K562 (cell line): ENCODE measurements at regions not wholly inside any gene's neighbourhood (a gene's known extent, or its start where the extent isn't known, plus 50 kb on each side); places are given as distances from the start of the nearest gene placed in this dataset.
A peak's percentile ranks its signal among the peaks of the same experiment; 100 is the strongest.

Experiments used
- ATAC-seq: fragments of 200-7000 bp; cut with Tn5 transposase; 3 replicates; pipeline ENCODE4 v1.9.1; 2020; ENCODE audit warnings: moderate library complexity
- BruUV-seq: library from RNA; stranded (reverse); fragments of 400-500 nt; replicated peaks from 2 replicates; lab custom pipeline; 2021; lab: Mats Ljungman, UMichigan
- CTCF ChIA-PET: fragments of 300-600 bp; formaldehyde crosslinking; extraction: SDS; loops from one replicate; lab custom pipeline; 2021; ENCODE audit warnings: low intra/inter-chr PET ratio; lab: Yijun Ruan, JAX
- POLR2A ChIA-PET: fragments of 300-600, 350-650 bp; sonication (Branson Sonifier 250); formaldehyde crosslinking; extraction: SDS; loops from one replicate; lab custom pipeline; 2021; ENCODE audit warnings: antibody characterized with exemption, inconsistent platforms; lab: Yijun Ruan, JAX
- DNase-seq, 4 experiments: peaks; one replicate each; pipeline versions ENCODE4 v3.0.0 to v3.0.0-alpha.2; 2011 to 2018; ENCODE audit warnings: low spot score in 3 of 4, mixed read lengths in 3 of 4; ENCODE audit errors: extremely low read depth in 1 of 4
- FAIRE-seq: peaks from 2 replicates; lab custom pipeline; 2011; peaks lifted over from hg19 to GRCh38; lab: Jason Lieb, UNC
- H2AFZ ChIP-seq: 2 replicates; pipeline ENCODE4 v1.6.0; 2011; ENCODE audit warnings: low read depth, low read length, control low read depth, inconsistent platforms
- H3K27ac ChIP-seq: fragments of 200-600 bp; 3 replicates; pipeline ENCODE4 v1.8.0; 2011; ENCODE audit warnings: low read depth, mild to moderate bottlenecking, control low read depth, inconsistent platforms, low read length, moderate library complexity, mixed read lengths; ENCODE audit errors: extremely low read depth
- H3K27me3 ChIP-seq, 2 experiments: fragments of 300-600 bp in 1 of 2; 2 replicates in 1 of 2; 3 replicates in 1 of 2; pipeline versions ENCODE4 v1.6.0 to v1.8.0; 2011; ENCODE audit warnings: inconsistent platforms in 2 of 2, low read length in 2 of 2, mild to moderate bottlenecking in 1 of 2, mixed read lengths in 1 of 2, moderate library complexity in 1 of 2; ENCODE audit not compliant: control insufficient read depth in 2 of 2, insufficient read depth in 2 of 2
- H3K36me3 ChIP-seq: fragments of 300-600 bp; 3 replicates; pipeline ENCODE4 v1.8.0; 2011; ENCODE audit warnings: mild to moderate bottlenecking, low read length, inconsistent platforms; ENCODE audit not compliant: control insufficient read depth, insufficient read depth
- H3K4me1 ChIP-seq, 2 experiments: fragments of 200-600 bp in 1 of 2; replicated peaks in 1 of 2; 2 replicates in 1 of 2; 3 replicates in 1 of 2; pipeline versions ENCODE4 v1.5.1 to v1.8.0; 2011; ENCODE audit warnings: inconsistent platforms in 2 of 2, low read length in 2 of 2, mild to moderate bottlenecking in 1 of 2, mixed read lengths in 1 of 2, moderate library complexity in 1 of 2; ENCODE audit not compliant: control insufficient read depth in 2 of 2, insufficient read depth in 2 of 2
- H3K4me2 ChIP-seq: 2 replicates; pipeline ENCODE4 v1.6.1; 2011; ENCODE audit warnings: low read length, control low read depth, inconsistent platforms, mixed read lengths; ENCODE audit not compliant: insufficient read depth
- H3K4me3 ChIP-seq: fragments of 200-600 bp; sonication (generic), shearing (Covaris generic); 2 replicates; pipeline ENCODE4 v1.5.1; 2016; ENCODE audit warnings: control low read depth, inconsistent platforms
- H3K79me2 ChIP-seq: fragments of 200-600 bp; 3 replicates; pipeline ENCODE4 v1.8.0; 2011; ENCODE audit warnings: low read length, inconsistent platforms; ENCODE audit not compliant: control insufficient read depth, insufficient read depth
- H3K9ac ChIP-seq, 2 experiments: 2 replicates each; pipeline versions ENCODE4 v1.6.0 to v1.6.1; 2011; ENCODE audit warnings: low read depth in 2 of 2, low read length in 2 of 2, control low read depth in 1 of 2, inconsistent platforms in 1 of 2, mild to moderate bottlenecking in 1 of 2, mixed read lengths in 1 of 2; ENCODE audit not compliant: insufficient read depth in 1 of 2
- H3K9me1 ChIP-seq: one replicate; pipeline ENCODE4 v1.6.0; 2011; ENCODE audit warnings: inconsistent platforms, mild to moderate bottlenecking, low read length, moderate library complexity; ENCODE audit not compliant: control insufficient read depth, insufficient read depth
- H3K9me3 ChIP-seq: replicated peaks from 2 replicates; pipeline ENCODE4 v1.5.1; 2011; ENCODE audit warnings: low read depth, low read length, inconsistent platforms; ENCODE audit not compliant: control insufficient read depth, insufficient read depth
- H4K20me1 ChIP-seq: replicated peaks from 2 replicates; pipeline ENCODE4 v1.6.1; 2011; ENCODE audit warnings: low read length, inconsistent platforms, mixed read lengths; ENCODE audit not compliant: control insufficient read depth, insufficient read depth
- CBFB ChIP-seq: sonication (generic); formaldehyde crosslinking; IDR thresholded peaks from 2 replicates; pipeline ENCODE4 v1.4.0; 2020; ENCODE audit warnings: mild to moderate bottlenecking, missing genetic modification reagents
- COPS2 ChIP-seq: fragments of 450-650 bp; conservative IDR thresholded peaks from 2 replicates; pipeline ENCODE4 v1.6.1; 2016; ENCODE audit warnings: mild to moderate bottlenecking, moderate library complexity
- FOXJ3 ChIP-seq: sonication (generic); formaldehyde crosslinking; IDR thresholded peaks from 2 replicates; pipeline ENCODE4 v1.4.0; 2020; ENCODE audit warnings: mild to moderate bottlenecking, missing genetic modification reagents
- JUNB ChIP-seq: fragments of 450-650 bp; formaldehyde crosslinking; conservative IDR thresholded peaks from 2 replicates; pipeline ENCODE4 v1.4.0; 2020; ENCODE audit warnings: mild to moderate bottlenecking
- PHF20 ChIP-seq: fragments of 450-650 bp; IDR thresholded peaks from 2 replicates; pipeline ENCODE4 v1.6.1; 2018; ENCODE audit not compliant: partially characterized antibody
- RAD21 ChIP-seq, 2 experiments: fragments of 250-450 bp in 1 of 2; fragments of 450-650 bp in 1 of 2; sonication (Bioruptor Pico) in 1 of 2; formaldehyde crosslinking in 1 of 2; IDR thresholded peaks in 1 of 2; conservative IDR thresholded peaks in 1 of 2; 2 replicates each; pipeline versions ENCODE4 v1.4.0 to v1.8.0; 2020 to 2022; ENCODE audit warnings: mild to moderate bottlenecking in 2 of 2, moderate library complexity in 1 of 2
- SPI1 ChIP-seq: IDR thresholded peaks from 2 replicates; pipeline ENCODE4 v1.6.1; 2011; ENCODE audit warnings: low read depth, low read length, control low read depth, borderline replicate concordance
- TAF7 ChIP-seq: fragments of 450-650 bp; IDR thresholded peaks from 2 replicates; pipeline ENCODE4 v1.6.1; 2016; ENCODE audit warnings: missing genetic modification characterization, missing compliant biosample characterization
- USF1 ChIP-seq: sonication (generic); formaldehyde crosslinking; IDR thresholded peaks from 2 replicates; pipeline ENCODE4 v1.9.0; 2022; ENCODE audit warnings: mild to moderate bottlenecking, missing genetic modification reagents
- ZBTB33 ChIP-seq: sonication (generic); formaldehyde crosslinking; IDR thresholded peaks from 2 replicates; pipeline ENCODE4 v1.8.1; 2023; ENCODE audit warnings: mild to moderate bottlenecking, missing genetic modification reagents
- ZFP36 ChIP-seq: fragments of 150-350 bp; IDR thresholded peaks from 2 replicates; pipeline ENCODE4 v1.6.1; 2018; ENCODE audit warnings: low read length, low read depth; ENCODE audit not compliant: partially characterized antibody
- ZNF695 ChIP-seq: fragments of 450-650 bp; formaldehyde crosslinking; IDR thresholded peaks from 2 replicates; pipeline ENCODE4 v1.4.0; 2020; ENCODE audit warnings: mild to moderate bottlenecking, moderate library complexity
- WGBS: fragments of 100-300 bp; shearing (Covaris generic); methylation state at CpG from one replicate; pipeline ENCODE4 v1.1.6; 2016; ENCODE audit warnings: low coverage, mixed read lengths; ENCODE audit not compliant: insufficient coverage; ENCODE audit errors: missing lambda C conversion rate; 5-methylcytosine and 5-hydroxymethylcytosine counted together
- in situ Hi-C: fragments of 300-500 bp; cut with MboI; formaldehyde crosslinking; loops from 4 replicates; pipeline ENCODE4 v1.15.0; 2018; ENCODE audit warnings: inconsistent platforms, mixed read lengths
- intact Hi-C: fragments of 100-400 bp; cut with micrococcal nuclease; formaldehyde crosslinking; loops from 2 replicates; pipeline ENCODE4 v1.14.2; 2022
- TF ChIP-seq, protein P1 (sequence below): sonication (generic); formaldehyde crosslinking; IDR thresholded peaks from 2 replicates; pipeline ENCODE4 v1.8.0; 2023; ENCODE audit warnings: missing genetic modification reagents, mild to moderate bottlenecking, borderline replicate concordance

DNA sequence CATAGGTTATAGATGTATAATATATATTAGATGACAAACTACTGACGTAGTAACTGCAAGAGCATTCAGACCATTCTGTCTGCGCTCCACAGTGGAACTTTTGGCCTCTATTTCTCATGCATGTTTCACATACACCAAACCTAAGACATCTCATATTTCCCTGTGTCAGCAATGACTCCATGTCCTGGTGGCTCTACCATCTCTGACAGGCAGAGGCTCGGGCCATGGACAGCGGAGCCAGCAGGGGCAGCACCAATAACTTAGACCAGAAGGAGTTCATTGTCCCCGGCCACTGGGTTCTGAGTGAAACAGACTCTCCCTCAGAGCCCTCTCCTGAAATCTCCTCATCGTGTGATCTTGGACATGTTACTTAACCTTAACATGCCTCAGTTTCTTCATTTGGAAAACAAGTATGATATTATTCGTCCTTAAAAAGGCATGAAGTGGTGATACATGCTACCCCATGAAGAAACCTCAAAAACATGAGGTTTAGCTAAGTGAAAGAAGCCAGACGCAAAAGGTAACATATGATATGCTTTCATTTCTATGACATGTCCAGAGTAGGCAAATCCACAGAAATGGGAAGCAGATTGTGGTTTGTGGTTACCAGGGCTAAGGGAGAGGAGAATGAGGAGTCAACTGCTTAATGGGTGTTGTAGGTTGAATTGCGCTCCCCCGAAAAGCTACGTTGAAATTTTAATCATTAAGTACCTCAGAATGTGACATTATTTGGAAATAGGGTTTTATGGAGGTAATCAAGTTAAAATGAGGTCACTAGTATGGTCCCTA, 564.0 kb upstream of the JARID2 start (continued):
- TF ChIP-seq RAD21 (CRISPR knock-in tag; conservative IDR thresholded peaks at IDR 0.05 in 1 of 2, IDR thresholded peaks at IDR 0.05 in 1 of 2) (0 out of 4 replicates have a peak, but pooled peaks of 1 of the 2 experiments have one; percentile 15), USF1 (no peak), ZBTB33 (peak; percentile 59; the same call in 1 of the 2 replicates)

DNA sequence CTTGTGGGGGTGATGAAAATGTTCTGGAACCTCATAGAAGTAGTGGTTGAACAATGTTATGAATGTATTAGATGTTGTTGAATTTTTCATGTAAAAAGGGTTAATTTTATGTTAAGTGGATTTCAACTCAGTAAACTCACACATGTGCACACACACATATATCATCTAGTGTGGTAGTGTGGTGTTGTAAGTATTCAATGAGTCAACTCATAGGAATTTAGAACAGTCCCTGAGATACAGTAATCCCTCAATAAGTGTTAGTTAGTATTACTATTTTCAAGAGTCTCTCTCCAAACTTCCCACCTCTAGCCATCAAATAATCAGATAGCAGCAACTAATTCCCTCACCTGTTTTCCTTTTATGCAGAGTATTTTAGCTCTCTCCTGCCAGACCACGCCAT, 563.1 kb upstream of the JARID2 start:
- ChIA-PET CTCF (no interaction called here), POLR2A (no interaction called here)
- Histone ChIP-seq H4K20me1 (no peaks in the 10 kb centered on the region), H3K4me2 (no peak overlapping the region), H2AFZ (no peak overlapping the region), H3K27ac (no peak overlapping the region), H3K9me1 (no peaks in the 10 kb centered on the region), H3K9ac (no peak overlapping the region), H3K4me3 (no peak overlapping the region), H3K79me2 (no peaks in the 10 kb centered on the region), H3K36me3 (no peaks in the 10 kb centered on the region), H3K27me3 (no peaks in the 10 kb centered on the region), H3K4me1 (peaks cover 0 to 10% of the 10 kb centered on the region in 2 experiments; a peak in 4 of 5 replicates), H3K9me3 (no peaks in the 10 kb centered on the region)
- in situ Hi-C loops (no loop called here), intact Hi-C loops (no loop called here)
- DNase-seq (no peak), ATAC-seq (no peak), FAIRE-seq (no peak)
- WGBS, result 100% methylated on average over 1 of the region's 1 CpG
- no TSS peak for BruUV-seq
- TF ChIP-seq ZNF695 (CRISPR knock-in tag) (no peak), CBFB (CRISPR knock-in tag) (no peak), JUNB (CRISPR knock-in tag) (no peak), PHF20 (no peak), COPS2 (no peak), ZFP36 (no peak), TAF7 (no peak), FOXJ3 (CRISPR knock-in tag) (no peak), SPI1 (no peak)
- TF ChIP-seq, protein P1, sequence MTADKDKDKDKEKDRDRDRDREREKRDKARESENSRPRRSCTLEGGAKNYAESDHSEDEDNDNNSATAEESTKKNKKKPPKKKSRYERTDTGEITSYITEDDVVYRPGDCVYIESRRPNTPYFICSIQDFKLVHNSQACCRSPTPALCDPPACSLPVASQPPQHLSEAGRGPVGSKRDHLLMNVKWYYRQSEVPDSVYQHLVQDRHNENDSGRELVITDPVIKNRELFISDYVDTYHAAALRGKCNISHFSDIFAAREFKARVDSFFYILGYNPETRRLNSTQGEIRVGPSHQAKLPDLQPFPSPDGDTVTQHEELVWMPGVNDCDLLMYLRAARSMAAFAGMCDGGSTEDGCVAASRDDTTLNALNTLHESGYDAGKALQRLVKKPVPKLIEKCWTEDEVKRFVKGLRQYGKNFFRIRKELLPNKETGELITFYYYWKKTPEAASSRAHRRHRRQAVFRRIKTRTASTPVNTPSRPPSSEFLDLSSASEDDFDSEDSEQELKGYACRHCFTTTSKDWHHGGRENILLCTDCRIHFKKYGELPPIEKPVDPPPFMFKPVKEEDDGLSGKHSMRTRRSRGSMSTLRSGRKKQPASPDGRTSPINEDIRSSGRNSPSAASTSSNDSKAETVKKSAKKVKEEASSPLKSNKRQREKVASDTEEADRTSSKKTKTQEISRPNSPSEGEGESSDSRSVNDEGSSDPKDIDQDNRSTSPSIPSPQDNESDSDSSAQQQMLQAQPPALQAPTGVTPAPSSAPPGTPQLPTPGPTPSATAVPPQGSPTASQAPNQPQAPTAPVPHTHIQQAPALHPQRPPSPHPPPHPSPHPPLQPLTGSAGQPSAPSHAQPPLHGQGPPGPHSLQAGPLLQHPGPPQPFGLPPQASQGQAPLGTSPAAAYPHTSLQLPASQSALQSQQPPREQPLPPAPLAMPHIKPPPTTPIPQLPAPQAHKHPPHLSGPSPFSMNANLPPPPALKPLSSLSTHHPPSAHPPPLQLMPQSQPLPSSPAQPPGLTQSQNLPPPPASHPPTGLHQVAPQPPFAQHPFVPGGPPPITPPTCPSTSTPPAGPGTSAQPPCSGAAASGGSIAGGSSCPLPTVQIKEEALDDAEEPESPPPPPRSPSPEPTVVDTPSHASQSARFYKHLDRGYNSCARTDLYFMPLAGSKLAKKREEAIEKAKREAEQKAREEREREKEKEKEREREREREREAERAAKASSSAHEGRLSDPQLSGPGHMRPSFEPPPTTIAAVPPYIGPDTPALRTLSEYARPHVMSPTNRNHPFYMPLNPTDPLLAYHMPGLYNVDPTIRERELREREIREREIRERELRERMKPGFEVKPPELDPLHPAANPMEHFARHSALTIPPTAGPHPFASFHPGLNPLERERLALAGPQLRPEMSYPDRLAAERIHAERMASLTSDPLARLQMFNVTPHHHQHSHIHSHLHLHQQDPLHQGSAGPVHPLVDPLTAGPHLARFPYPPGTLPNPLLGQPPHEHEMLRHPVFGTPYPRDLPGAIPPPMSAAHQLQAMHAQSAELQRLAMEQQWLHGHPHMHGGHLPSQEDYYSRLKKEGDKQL (CRISPR knock-in tag), result no peak
